GM12874 (cell line): ENCODE measurements at regions not wholly inside any gene's neighbourhood (a gene's known extent, or its start where the extent isn't known, plus 50 kb on each side); places are given as distances from the start of the nearest gene placed in this dataset.

Experiments
- CTCF ChIP-seq: IDR thresholded peaks from 2 replicates; pipeline ENCODE4 v1.5.1; 2011; ENCODE audit warnings: low read depth, mild to moderate bottlenecking, control low read depth, low read length, moderate library complexity; ENCODE audit not compliant: insufficient read depth

DNA sequence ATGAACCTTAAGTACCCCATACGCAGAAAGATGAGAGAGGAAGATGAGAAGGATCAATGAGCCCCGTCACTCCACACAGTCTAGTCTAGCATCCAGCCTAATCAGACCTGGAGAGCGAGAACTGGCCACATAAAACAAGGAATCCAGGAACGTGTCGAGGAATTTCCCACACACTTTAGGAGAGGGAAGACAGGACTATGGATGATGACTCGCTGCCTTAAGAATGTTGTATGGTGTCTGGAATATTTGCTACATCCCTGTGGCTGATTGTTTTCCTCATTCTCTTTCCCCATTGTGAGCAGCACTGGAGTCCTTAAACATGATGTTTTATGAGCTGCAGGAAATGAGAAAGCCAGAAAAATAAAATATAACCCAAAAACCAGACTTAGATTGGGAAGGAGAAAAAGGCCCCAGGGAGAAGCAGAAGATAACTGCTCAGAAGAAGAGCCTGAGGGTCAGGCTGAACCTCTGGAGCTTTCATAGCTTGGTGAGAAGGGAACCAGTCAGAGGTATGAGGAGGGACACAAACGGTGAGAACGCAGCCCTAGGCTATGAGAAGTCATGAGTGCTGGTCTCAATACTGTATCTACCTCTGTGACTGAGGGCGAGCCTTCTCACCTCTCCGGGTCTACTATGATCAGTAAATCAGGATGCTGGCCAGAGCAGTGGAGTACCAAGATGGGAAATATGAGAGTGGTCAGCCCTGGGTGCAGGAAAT lies 139.5 kb upstream of the NOCT start:
- TF ChIP-seq CTCF = no peak

- no peak for TF ChIP-seq CTCF
These were observed 144.1 kb upstream of the NOCT start for GRCh38 chr4:138871555-138871875.

GRCh38 chr4:138870737-138871554 lies 144.6 kb upstream of the NOCT start:
- peak; percentile 63 for TF ChIP-seq CTCF

DNA sequence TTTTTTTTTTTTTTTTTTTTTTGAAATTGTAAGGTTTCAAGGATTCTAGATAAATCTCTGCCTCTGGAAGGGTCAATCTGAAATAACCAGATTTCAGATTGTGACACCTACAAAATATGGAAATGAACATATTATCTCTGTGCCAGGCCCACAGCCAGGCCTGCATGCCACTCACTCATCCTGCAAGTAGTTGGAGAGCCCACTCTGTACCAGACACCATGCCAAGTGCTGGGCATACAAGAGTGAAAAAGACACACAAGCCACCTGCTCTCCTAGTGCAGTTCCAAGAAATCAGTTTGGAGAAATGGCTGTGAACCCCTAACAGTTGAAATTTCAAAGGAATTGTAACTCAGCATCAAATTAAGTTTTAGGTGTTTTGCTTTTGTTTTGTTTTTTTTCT lies 145.9 kb upstream of the NOCT start:
- TF ChIP-seq CTCF = no peak

- no peak for TF ChIP-seq CTCF
These were observed 146.4 kb upstream of the NOCT start for GRCh38 chr4:138869165-138869564.

DNA sequence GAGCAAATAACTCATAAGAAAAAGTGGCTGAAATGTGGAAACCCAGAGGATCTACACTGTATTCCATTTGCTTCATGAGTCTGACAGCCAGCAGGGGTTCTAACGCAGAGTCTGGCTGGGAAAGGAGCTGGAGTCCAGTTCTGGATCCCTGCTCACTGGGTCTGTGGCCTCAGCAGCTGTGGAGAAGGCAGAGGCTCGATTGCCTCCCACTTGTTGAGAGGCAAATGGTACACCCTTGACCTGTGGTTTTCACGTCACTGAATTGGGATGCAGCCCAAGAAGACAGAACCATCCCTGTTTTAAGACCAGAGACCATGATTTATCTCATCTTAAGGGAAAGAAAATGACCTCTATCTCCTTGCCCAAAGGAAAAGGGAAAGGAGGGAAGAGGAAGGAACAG lies 147.0 kb upstream of the NOCT start:
- no peak for TF ChIP-seq CTCF

DNA sequence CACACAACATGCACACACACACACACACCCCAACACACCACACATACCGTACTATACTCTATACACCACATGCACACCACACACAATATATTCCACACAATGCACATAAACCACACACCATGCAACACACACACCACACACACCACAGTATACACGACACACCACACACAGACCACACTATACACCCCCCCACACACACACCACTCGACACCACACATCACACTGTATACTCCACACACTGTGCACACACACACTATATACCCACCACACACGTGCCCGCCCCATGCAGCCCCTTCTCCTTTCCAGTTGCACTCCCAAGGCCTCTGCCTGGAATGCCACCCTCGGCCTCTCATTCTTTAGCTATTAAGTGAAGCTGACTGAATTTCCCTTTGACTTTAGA lies 148.2 kb upstream of the NOCT start:
- TF ChIP-seq CTCF = no peak
